ENCODE measurements at regions not wholly inside any gene's neighbourhood (a gene's known extent, or its start where the extent isn't known, plus 50 kb on each side); places are given as distances from the start of the nearest gene placed in this dataset.

- TF ChIP-seq, protein P1, sequence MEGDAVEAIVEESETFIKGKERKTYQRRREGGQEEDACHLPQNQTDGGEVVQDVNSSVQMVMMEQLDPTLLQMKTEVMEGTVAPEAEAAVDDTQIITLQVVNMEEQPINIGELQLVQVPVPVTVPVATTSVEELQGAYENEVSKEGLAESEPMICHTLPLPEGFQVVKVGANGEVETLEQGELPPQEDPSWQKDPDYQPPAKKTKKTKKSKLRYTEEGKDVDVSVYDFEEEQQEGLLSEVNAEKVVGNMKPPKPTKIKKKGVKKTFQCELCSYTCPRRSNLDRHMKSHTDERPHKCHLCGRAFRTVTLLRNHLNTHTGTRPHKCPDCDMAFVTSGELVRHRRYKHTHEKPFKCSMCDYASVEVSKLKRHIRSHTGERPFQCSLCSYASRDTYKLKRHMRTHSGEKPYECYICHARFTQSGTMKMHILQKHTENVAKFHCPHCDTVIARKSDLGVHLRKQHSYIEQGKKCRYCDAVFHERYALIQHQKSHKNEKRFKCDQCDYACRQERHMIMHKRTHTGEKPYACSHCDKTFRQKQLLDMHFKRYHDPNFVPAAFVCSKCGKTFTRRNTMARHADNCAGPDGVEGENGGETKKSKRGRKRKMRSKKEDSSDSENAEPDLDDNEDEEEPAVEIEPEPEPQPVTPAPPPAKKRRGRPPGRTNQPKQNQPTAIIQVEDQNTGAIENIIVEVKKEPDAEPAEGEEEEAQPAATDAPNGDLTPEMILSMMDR (IDR thresholded peaks at IDR 0.05; ENCODE audit: poor library complexity, severe bottlenecking), result no peak
- no peak overlapping the region for H3K27ac ChIP-seq (ENCODE audit: poor library complexity, severe bottlenecking)
- H3K27me3 ChIP-seq (ENCODE audit: insufficient read depth, poor library complexity, severe bottlenecking), result no peaks in the 10 kb centered on the region
Measured at GRCh38 chr5:68352166-68352565, 136.6 kb downstream of the PIK3R1 start.

GRCh38 chr5:68353605-68354004 is 138.0 kb downstream of the PIK3R1 start:
- ATAC-seq (ENCODE audit: low read depth) (no peak), DNase-seq (ENCODE audit: low spot score) (no peak)
- Histone ChIP-seq H3K4me3 (ENCODE audit: severe bottlenecking) (no peak overlapping the region), H3K36me3 (ENCODE audit: low read depth) (no peaks in the 10 kb centered on the region), H3K27me3 (ENCODE audit: insufficient read depth, poor library complexity, severe bottlenecking) (no peaks in the 10 kb centered on the region), H3K27ac (ENCODE audit: poor library complexity, severe bottlenecking) (no peak overlapping the region), H3K4me1 (ENCODE audit: insufficient read depth, poor library complexity, severe bottlenecking) (no peaks in the 10 kb centered on the region), H3K9me3 (ENCODE audit: severe bottlenecking) (no peaks in the 10 kb centered on the region)
- TF ChIP-seq, protein P1 (IDR thresholded peaks at IDR 0.05; ENCODE audit: poor library complexity, severe bottlenecking), result no peak

More at GRCh38 chr5:68352166-68352565, 136.6 kb downstream of the PIK3R1 start:
- Histone ChIP-seq H3K4me1 (ENCODE audit: insufficient read depth, poor library complexity, severe bottlenecking) (no peaks in the 10 kb centered on the region), H3K36me3 (ENCODE audit: low read depth) (no peaks in the 10 kb centered on the region), H3K4me3 (ENCODE audit: severe bottlenecking) (no peak overlapping the region), H3K9me3 (ENCODE audit: severe bottlenecking) (no peaks in the 10 kb centered on the region)
- DNase-seq (ENCODE audit: low spot score) (no peak), ATAC-seq (ENCODE audit: low read depth) (no peak)

GRCh38 chr5:68354315-68354714 is 138.8 kb downstream of the PIK3R1 start:
- Histone ChIP-seq H3K4me3 (ENCODE audit: severe bottlenecking) (no peak overlapping the region), H3K27me3 (ENCODE audit: insufficient read depth, poor library complexity, severe bottlenecking) (no peaks in the 10 kb centered on the region), H3K4me1 (ENCODE audit: insufficient read depth, poor library complexity, severe bottlenecking) (no peaks in the 10 kb centered on the region), H3K9me3 (ENCODE audit: severe bottlenecking) (no peaks in the 10 kb centered on the region), H3K27ac (ENCODE audit: poor library complexity, severe bottlenecking) (no peak overlapping the region), H3K36me3 (ENCODE audit: low read depth) (no peaks in the 10 kb centered on the region)
- TF ChIP-seq, protein P1 (IDR thresholded peaks at IDR 0.05; ENCODE audit: poor library complexity, severe bottlenecking), result no peak
- ATAC-seq (ENCODE audit: low read depth) (no peak), DNase-seq (ENCODE audit: low spot score) (no peak)

DNA sequence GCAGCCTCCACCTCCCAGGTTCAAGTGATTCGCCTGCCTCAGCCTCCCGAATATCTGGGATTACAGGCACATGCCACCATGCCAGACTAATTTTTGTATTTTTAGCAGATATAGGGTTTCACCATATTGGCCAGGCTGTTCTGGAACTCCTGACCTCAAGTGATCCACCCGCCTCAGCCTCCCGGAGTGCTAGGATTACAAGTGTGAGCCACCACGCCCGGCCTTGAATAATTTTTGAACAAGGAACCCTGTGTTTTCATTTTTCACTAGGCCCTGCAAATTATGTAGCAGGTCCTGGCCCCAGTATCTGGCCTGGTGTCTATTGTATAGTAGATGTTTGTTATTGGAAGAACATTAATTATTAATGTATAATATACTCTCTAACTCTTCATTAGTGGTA is 140.7 kb downstream of the PIK3R1 start:
- Histone ChIP-seq H3K27me3 (ENCODE audit: insufficient read depth, poor library complexity, severe bottlenecking) (no peaks in the 10 kb centered on the region), H3K4me1 (ENCODE audit: insufficient read depth, poor library complexity, severe bottlenecking) (no peaks in the 10 kb centered on the region), H3K4me3 (ENCODE audit: severe bottlenecking) (no peak overlapping the region), H3K27ac (ENCODE audit: poor library complexity, severe bottlenecking) (no peak overlapping the region), H3K9me3 (ENCODE audit: severe bottlenecking) (no peaks in the 10 kb centered on the region), H3K36me3 (ENCODE audit: low read depth) (no peaks in the 10 kb centered on the region)
- no peak for DNase-seq (ENCODE audit: low spot score)
- TF ChIP-seq, protein P1 (IDR thresholded peaks at IDR 0.05; ENCODE audit: poor library complexity, severe bottlenecking), result no peak
- no peak for ATAC-seq (ENCODE audit: low read depth)

- Histone ChIP-seq H3K27me3 (ENCODE audit: insufficient read depth, poor library complexity, severe bottlenecking) (no peaks in the 10 kb centered on the region), H3K27ac (ENCODE audit: poor library complexity, severe bottlenecking) (no peak overlapping the region), H3K4me1 (ENCODE audit: insufficient read depth, poor library complexity, severe bottlenecking) (no peaks in the 10 kb centered on the region), H3K4me3 (ENCODE audit: severe bottlenecking) (no peak overlapping the region), H3K9me3 (ENCODE audit: severe bottlenecking) (no peaks in the 10 kb centered on the region), H3K36me3 (ENCODE audit: low read depth) (no peaks in the 10 kb centered on the region)
- ATAC-seq (ENCODE audit: low read depth), result no peak
- TF ChIP-seq, protein P1 (IDR thresholded peaks at IDR 0.05; ENCODE audit: poor library complexity, severe bottlenecking), result no peak
- no peak for DNase-seq (ENCODE audit: low spot score)
Measured at GRCh38 chr5:68356623-68357022, 141.1 kb downstream of the PIK3R1 start.
